Activated effector memory CD4-positive, alpha-beta T cell treated with anti-CD3 and anti-CD28 coated beads, Interleukin-2, amount 50 U/mL, for 16 hours (primary cell): ENCODE measurements at regions not wholly inside any gene's neighbourhood (a gene's known extent, or its start where the extent isn't known, plus 50 kb on each side); places are given as distances from the start of the nearest gene placed in this dataset.
"Not testable (repeated sequence)": the region's sequence is repeated elsewhere in the genome, so short reads cannot be mapped to it uniquely, and the experiment has no call there.

ENCODE experiments used
- DNase-seq: peaks from one replicate; pipeline ENCODE4 v3.0.0-alpha.2; 2020

DNA sequence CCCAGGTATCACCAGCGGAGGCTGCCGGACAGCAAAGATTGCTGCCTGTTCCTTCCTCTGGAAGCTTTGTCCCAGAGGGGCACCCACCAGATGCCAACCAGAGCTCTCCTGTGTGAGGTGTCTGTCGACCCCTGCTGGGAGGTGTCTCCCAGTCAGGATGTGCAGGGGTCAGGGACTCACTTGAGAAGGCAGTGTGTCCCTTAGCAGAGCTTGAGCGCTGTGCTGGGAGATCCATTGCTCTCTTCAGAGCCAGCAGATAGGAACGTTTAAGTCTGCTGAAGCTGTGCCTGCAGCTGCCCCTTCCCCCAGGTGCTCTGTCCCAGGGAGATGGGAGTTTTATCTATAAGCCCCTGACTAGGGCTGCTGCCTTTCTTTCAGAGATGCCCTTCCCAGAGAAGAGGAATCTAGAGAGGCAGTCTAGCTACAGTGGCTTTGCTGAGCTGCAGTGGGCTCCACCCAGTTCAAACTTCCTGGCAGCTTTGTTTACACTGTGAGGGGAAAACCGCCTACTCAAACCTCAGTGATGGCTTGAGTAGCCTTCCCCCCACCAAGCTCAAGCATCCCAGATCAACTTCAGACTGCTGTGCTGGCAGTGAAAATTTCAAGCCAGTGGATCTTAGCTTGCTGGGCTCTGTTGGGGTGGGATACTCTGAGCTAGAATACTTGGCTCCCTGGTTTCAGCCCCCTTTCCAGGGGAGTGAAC is 253.7 kb downstream of the SPATA31A6 start:
- DNase-seq, result not testable (repeated sequence)

DNA sequence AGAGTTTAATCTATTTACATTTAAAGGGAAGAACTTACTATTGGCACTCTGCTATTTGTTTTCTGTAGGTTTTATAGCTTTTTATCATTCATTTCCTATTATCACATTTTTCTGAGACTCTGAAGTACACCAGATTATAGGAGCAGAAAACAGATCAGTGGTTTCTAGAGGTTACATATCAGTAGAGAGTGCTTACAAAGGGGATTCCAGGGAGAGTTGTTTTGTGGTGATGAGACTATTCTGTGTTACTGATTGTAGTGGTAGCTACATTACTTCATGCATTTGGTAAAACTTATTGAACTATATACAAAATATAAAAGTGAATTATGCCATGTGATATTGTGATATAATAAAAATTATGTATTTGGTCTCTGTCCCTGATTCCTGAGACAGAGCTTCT is 259.2 kb downstream of the SPATA31A6 start:
- not testable (repeated sequence) for DNase-seq

- not testable (repeated sequence) for DNase-seq
Observed at GRCh38 chr9:42443414-42443813, 260.0 kb downstream of the SPATA31A6 start.

DNA sequence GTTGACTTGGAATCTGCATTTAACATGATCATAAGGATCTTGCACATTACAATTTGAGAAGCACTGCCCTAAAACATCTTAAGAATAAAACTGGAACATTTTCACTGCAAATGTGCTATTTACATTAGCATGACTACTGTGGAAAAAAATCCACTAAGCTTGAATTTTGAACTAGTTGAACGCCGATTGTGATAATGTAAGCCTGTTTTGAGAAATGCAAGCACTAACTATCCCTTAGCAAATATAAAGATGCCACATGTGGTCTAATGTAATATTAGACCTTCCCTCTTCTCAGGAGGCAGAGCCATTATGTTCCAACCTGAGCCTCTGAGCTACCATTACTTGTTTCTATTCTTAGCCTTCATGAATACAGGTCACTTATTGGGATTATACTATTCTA is 278.0 kb downstream of the SPATA31A6 start:
- DNase-seq, result not testable (repeated sequence)

DNA sequence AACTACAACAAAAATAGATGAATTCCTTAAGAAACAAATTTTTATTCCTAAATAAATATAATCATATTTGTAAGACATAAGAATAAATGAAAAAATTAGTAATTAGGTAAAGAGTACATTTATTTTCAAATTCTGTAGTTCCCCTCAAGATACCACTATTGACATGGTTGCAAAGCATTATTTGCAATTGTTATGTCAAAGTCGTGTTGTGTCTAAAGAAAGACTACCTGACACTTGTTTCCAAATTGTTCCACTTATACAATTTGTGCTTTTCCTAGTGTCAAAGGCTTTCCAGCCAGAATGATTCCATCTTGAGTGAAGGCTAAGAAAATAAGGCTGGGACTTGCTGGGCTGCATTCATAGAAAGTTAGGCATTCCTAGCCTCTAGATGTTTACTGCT is 278.4 kb downstream of the SPATA31A6 start:
- not testable (repeated sequence) for DNase-seq

DNA sequence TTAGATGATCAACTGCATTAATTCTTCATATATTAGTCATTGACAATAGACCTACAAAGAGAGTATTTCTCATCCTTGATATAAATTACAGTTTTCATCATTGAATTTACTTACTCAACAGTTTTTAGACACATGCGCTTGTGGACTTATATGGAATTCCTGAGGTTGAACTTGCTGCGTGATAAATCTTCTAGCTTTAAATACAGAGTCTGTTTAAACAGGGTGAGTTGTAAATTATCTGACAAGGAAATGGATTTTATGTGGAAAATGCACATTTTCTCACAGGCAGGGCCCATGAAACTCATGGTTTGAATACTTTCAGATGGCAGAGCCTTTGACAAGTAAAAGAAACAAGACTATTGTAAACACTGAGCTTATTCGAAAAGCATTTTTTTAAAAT is 280.5 kb downstream of the SPATA31A6 start:
- not testable (repeated sequence) for DNase-seq

GRCh38 chr9:42470577-42470976 is 287.1 kb downstream of the SPATA31A6 start:
- DNase-seq, result not testable (repeated sequence)

DNA sequence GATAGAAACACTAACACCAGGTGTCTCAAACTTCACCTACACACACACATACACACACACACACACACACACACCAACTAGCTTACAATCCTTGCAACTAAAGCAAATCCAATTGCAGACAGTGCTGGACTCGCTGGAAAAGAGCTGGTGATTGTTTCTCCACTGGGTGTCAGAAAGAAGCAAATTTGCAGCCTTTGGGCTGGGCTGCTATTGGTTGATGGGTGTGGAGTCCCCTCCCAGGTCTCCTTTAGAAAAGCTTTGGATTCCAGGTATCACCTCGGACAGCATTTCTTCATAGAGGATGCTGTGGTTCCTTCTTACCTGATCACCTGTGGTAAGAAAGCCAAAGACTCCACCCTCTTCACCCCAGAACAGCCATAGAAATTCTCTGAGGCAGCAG is 307.5 kb downstream of the SPATA31A6 start:
- DNase-seq, result not testable (repeated sequence)

GRCh38 chr9:42502620-42503264 is 319.3 kb downstream of the SPATA31A6 start:
- not testable (repeated sequence) for DNase-seq

- not testable (repeated sequence) for DNase-seq
Observed at GRCh38 chr9:42508111-42508510, 324.7 kb downstream of the SPATA31A6 start.

GRCh38 chr9:42513535-42513934 is 330.1 kb downstream of the SPATA31A6 start:
- not testable (repeated sequence) for DNase-seq

DNA sequence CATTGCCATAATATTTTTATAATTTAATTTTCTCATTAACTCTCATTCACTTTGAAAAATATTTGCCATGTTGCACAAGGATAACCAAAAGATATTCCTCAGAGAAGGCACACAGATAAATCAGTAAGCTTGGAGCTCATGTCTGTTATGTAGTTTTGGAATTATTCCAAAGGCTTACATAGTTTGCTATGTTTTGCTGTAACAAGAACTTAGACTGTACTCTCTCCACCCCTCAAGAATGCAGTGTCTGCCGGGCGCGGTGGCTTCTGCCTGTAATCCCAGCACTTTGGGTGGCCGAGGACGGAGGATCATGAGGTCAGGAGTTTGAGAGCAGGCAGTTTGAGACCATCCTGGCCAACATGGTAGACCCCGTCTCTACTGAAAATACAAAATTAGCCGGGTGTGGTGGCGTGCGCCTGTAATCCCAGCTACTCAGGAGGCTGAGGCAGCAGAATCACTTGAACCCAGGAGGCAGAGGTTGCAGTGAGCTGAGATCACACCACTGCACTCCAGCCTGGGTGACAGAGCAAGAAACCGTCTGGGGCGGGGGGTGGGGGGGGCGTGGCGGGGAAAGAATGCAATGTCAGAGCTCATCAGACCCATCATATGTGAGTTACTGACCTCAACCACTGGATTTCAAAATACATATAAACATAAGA is 351.0 kb downstream of the SPATA31A6 start:
- DNase-seq, result not testable (repeated sequence)

GRCh38 chr9:42534984-42535325 is 351.5 kb downstream of the SPATA31A6 start:
- DNase-seq, result peak; percentile 69

- peak; percentile 60 for DNase-seq
Observed at GRCh38 chr9:42550789-42551357, 367.4 kb downstream of the SPATA31A6 start.

DNA sequence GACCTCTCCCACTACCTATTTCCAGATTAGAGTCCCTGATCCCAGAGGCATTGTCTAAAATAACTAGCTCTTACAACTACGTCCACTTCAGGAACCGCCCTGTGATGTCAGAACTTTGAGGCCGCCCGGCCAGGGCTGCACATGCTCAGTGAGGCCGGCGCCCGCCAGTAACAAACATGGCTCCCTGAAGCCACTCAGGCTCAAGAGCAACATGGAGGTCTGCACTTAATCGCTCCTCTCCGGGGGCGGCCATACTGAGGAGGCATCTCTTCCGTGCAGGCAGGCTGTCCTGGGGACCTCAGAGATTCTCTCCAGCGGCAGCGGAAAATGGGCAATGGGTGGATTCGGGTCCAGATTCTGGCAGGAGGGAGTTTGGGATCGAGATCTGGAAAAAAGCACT is 385.1 kb downstream of the SPATA31A6 start:
- peak; percentile 33 for DNase-seq

DNA sequence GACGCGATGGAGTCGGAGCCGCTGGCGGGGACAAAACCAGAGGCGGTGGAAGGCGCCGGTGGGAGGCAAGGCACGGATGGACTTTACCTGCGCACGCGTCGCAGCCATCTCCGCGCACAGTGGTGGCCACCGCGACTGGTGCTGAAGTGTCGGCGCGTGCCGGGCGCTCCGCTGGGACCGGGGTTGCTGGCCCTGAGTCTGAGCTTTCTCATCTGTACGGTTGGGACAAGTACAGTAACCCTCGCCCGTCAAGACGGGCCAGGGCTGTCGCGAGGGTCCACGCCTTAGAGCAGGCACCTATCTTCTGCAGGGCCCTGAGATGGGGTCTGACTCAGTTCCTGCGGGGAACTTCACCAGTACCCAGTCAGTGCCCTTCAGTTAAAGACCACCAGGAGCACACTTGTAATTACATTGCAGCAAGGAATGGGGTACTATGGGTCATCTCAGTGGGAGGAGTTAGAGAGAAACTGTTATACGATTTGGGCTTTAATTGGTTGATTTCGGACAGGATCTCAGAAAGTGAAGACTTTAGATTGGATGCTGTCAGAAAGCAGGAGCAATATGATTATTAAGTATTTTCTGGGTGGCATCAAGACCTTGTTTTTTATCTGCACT is 385.6 kb downstream of the SPATA31A6 start:
- peak; percentile 66 for DNase-seq

GRCh38 chr9:42577851-42578250 is 394.4 kb downstream of the SPATA31A6 start:
- DNase-seq, result peak; percentile 34
